Fibroblast of lung (primary cell): ENCODE measurements at regions not wholly inside any gene's neighbourhood (a gene's known extent, or its start where the extent isn't known, plus 50 kb on each side); places are given as distances from the start of the nearest gene placed in this dataset.
"Not testable (repeated sequence)": the region's sequence is repeated elsewhere in the genome, so short reads cannot be mapped to it uniquely, and the experiment has no call there.

ENCODE experiments used
- EZH2 ChIP-seq: IDR thresholded peaks from 2 replicates; pipeline ENCODE4 v1.5.1; 2012; ENCODE audit warnings: low read length, control low read depth, mild to moderate bottlenecking; ENCODE audit errors: missing control alignments
- TF ChIP-seq, protein P1 (sequence below), 2 donors: IDR thresholded peaks in 1 of 2; conservative IDR thresholded peaks in 1 of 2; 1 replicate in 1 of 2; 2 replicates in 1 of 2; pipeline ENCODE4 v1.5.1; 2011 to 2012; ENCODE audit warnings: low read length in 2 of 2, control low read depth in 1 of 2, inconsistent platforms in 1 of 2, low read depth in 1 of 2, mild to moderate bottlenecking in 1 of 2

DNA sequence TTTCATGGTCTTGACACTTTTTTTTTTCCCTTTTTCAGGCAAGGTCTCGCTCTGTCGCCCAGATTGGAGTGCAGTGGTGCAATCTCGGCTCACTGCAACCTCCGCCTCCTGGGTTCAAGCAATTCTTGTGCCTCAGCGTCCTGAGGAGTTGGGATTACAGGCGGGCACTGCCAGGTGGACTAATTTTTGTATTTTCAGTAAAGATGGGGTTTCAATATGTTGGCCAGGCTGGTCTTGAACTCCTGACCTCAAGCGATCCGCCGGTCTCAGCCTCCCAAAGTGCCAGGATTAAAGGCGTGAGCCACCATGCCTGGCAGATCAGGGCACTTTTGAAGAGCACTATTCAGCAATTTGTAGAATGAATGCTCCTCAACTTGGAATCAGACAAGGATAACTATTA is 86.8 kb upstream of the SIX2 start:
- TF ChIP-seq, protein P1, sequence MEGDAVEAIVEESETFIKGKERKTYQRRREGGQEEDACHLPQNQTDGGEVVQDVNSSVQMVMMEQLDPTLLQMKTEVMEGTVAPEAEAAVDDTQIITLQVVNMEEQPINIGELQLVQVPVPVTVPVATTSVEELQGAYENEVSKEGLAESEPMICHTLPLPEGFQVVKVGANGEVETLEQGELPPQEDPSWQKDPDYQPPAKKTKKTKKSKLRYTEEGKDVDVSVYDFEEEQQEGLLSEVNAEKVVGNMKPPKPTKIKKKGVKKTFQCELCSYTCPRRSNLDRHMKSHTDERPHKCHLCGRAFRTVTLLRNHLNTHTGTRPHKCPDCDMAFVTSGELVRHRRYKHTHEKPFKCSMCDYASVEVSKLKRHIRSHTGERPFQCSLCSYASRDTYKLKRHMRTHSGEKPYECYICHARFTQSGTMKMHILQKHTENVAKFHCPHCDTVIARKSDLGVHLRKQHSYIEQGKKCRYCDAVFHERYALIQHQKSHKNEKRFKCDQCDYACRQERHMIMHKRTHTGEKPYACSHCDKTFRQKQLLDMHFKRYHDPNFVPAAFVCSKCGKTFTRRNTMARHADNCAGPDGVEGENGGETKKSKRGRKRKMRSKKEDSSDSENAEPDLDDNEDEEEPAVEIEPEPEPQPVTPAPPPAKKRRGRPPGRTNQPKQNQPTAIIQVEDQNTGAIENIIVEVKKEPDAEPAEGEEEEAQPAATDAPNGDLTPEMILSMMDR (conservative IDR thresholded peaks at IDR 0.05 in 1 of 2, IDR thresholded peaks at IDR 0.05 in 1 of 2; ENCODE audit: low read depth in 1 of 2, low read length in 2 of 2): not testable (repeated sequence)
- TF ChIP-seq EZH2: not testable (repeated sequence)
